NCI-H82 treated with DMSO at 0.1 percent for 48 hours (cell line): ENCODE measurements at regions not wholly inside any gene's neighbourhood (a gene's known extent, or its start where the extent isn't known, plus 50 kb on each side); places are given as distances from the start of the nearest gene placed in this dataset.
"Not testable (repeated sequence)": the region's sequence is repeated elsewhere in the genome, so short reads cannot be mapped to it uniquely, and the experiment has no call there.

Source experiments
- DNase-seq: peaks from one replicate; lab custom pipeline; 2025; ENCODE audit not compliant: unreplicated experiment; lab: John Stamatoyannopoulos, UW

DNA sequence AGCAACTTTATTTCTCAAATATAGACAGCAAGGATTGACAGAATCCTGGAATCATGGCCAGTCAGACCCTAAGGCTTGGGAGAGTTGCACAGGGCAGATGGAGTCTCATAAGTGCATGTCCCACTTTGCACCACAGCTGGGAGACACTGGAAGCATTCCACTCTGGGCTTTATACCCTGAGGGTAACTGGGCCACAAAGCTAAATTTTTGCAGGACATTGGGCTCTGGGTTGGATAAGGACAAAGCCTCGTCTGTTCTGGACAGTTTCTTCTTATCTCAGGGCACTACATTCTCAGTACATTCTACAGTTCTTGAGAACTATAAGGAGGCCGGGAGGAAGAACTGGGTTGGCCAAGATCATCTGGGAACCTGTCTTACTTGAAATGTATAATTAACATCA lies 158.3 kb upstream of the IGFBP3 start:
- no peak for DNase-seq

DNA sequence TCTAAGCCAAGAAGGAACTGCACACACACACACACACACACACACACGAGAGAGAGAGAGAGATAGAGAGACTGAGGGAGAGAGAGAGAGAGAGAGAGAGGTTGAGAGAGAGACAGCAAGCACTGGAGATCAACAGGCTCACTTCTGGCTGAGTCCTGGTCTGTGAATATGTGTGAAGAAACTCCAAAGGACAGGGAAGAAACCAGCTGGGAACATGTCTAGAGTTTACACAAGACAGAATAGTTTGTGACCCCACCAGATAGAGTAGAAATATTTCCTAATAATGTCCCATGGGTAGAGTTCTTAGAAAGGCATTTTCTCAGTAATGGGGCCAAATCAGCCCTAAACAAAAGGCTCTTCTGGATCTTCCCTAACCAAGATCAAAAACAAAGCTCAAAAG lies 155.5 kb upstream of the IGFBP3 start:
- DNase-seq, result no peak

DNA sequence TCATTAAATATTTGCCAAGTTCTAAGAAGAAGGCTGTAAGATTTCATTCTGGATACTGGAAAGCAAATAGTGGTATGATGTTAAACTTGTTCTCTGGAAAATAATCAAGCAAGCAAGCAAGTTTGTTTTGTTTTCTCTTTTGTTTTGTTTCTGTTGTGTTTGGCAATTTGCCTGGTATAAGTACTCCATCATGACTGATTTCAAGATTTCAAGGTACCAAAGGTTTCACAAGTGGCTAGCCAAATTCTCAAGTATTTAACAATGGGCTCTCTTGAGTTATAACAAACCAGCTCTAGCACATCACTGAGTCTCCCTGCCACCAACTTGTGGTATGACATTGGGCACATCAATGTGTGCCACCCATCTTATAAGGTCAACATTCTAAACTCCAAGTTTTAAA lies 151.7 kb upstream of the IGFBP3 start:
- DNase-seq, result no peak

DNA sequence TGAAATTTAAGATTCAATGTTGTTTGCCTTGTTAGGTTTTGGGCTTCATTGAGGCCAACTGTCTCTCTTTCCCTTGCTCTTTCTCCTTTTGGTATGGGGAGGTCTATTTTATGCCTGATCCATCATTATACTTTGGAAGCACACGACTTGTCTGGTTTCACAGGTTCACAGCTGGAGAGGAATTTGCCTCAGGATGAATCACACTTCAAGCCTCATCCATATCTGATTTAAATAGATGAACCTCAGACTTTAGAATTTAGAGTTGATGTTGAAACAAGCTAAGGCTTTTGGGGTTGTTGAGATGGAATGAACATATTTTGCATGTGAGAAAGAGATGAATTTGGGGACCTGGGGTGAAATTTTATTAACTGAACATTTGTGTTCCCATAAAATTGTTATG lies 150.5 kb upstream of the IGFBP3 start:
- DNase-seq, result no peak

DNA sequence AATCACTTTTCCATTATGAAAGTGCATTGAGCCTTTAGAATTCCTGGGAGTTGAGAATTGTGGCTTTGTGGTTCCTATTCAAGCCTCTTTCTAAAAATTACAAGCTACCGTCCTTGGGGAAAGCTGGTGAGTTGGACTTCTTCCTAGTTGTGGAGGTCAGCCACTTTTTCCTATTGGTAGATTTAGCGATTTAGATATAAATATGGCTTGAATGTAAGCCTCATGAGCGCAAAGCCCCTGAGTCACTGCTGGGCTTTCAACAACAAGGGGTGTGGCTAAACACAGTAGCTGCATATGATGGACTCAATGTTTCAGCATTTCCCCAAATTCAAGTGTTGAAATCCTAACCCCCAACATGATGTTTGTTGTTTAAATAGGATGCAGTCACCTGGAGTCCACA lies 150.0 kb upstream of the IGFBP3 start:
- DNase-seq, result no peak

DNA sequence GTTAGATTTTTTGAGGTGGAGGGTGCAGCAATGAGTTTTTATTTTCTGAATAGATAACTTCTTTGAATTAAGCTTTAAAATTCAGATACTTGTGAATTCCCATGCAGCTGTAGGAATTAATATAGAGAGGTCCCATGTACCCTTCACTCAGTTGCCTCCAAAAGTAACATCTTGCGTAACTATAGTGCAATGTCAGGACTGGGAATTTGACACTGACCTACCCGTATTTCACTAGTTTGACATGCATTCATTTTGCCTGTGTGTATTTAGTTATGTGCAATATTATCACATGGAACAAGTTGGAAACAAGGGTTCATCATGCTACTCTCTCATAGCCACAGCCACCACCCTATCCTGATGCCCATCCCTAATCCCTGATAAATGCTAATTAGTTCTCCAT lies 147.1 kb upstream of the IGFBP3 start:
- no peak for DNase-seq

DNA sequence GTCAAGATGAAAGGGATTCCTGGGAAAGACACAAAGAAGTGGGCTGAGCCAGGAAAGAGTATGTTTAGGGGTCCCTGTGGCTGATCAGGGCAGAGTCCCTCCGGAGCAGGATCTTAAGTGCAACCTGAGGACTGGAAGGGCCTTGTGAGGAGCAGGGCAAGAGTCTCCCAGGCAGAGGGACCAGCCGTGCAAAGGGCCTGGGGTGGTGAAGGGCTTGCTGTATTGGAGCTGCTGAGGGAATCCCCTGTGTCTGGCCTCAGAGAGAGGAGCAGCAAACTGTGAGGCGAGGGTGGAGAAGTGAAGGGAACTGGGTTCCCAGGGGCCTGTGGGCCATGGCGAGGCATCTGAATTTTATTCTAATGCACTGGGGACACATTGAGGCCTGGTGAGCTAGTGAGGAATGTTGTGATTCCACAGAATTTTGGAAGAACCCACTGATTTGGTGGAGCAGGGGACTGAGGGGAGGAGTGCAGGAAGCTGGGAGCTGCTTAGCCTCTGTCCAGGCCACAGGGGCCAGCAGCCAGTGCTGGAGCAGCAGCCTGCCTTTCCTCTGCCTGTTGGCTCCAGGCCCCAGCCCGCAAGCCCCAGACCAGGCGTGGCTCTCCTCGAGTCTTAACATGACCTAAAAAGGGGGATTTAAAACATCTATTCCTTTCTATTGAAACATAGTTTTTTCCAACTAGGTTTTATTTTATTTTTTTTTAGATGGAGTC lies 138.4 kb upstream of the IGFBP3 start:
- DNase-seq, result no peak

DNA sequence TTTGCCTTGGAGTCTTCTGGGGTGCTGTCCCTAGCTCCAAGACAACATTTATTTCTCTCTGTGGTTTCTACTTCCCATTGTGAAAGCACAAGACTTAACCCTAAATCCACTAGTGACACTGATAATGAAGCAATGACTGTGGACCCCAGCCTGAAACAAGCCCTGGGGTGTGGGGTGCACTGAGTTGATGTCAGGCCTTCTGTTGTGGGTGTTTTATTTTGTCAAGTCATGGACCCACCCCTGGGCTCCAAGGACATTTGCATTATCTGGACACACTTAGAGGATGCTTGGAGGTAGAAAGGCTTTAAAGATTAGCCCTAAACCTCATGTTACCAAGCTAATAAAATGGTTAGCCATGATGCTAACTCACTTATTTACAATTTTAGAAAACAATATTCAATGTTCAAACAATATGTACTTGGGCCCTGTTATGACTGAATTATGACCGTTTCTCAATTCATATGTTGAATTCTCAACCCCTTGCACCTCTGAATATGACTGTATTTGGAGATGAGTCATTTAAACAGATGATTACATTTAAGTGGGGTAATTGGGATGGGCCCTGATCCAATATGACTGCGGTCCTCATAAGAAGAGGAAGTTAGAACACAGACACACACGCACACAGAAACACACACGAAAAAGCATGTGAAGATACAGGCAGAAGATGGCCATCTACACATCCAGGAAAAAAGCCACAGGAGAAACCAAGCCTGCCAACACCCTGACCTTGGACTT lies 137.2 kb upstream of the IGFBP3 start:
- no peak for DNase-seq

DNA sequence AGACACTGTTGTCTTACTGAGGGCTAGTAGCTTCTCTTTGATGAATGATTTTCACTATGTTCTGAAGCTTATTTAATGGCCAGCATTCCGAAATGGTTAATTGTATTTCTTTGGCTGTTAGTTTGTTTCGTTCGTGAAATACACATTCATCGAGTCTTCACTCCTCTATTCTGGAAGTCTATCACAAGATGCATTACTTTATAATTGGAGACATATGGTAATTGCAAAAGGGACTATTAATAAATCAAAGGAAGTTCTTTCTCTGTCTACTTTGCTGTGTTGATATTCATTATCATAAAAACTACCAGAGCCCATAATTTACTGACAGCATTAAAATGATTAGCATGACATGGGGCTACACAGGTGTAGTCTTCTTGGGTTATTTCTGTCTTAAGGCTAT lies 133.8 kb upstream of the IGFBP3 start:
- no peak for DNase-seq

DNA sequence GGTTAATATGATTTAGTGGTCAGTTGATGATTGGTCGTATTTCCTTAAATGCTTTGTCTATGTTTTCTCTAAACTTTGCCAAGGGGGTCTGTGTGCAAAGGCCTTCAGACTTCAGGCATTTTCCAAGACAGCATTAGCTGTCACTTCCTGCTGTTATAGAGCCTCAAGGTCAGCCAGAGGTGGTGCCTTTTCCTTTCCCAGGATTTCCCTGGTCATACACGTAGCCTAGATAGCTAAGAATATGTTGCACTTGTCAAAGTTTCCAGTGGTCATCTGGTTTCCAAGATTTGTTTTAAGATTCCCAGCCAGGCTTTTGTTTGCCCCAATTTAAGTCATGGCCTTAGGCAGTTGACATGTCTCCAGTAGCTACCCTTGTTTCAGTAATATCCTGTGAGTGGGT lies 133.2 kb upstream of the IGFBP3 start:
- DNase-seq, result no peak

DNA sequence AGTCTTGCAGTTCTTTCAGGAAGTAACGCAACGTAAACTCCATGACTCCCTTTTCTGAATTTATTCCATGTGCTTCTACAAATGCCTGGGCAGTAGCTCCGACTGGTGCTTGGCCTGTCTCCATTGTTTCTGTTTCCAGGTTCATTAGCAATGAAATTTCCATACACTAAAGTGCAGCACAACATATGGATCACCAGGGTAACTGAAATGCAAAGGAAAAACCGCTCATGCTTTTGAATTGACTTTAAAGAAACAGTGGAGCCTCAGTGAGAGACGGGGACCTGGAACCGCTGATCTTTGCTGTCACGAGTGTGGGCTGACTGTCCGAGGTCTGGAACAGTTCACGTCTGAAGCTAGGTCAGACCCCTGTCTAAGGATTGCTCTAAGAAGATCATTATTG lies 126.5 kb upstream of the IGFBP3 start:
- no peak for DNase-seq

DNA sequence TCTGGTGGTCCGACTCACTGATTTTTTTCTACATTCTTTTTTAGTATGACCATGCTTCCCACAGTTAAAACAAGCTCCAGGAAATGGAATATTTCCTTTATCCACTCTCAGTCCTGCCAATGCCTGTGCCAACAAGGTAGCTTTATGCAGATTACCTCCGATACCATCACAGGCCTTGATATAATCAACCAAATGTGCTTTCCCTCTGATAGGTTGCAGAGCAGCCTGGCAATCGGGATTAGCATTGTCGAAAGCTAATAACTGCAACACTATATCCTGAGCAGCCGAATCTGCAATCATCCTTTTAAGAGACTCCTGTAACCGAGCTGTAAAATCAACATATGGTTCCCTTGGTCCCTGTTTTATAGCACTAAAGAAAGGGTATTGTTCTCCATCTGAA lies 122.3 kb upstream of the IGFBP3 start:
- DNase-seq, result peak; percentile 42

DNA sequence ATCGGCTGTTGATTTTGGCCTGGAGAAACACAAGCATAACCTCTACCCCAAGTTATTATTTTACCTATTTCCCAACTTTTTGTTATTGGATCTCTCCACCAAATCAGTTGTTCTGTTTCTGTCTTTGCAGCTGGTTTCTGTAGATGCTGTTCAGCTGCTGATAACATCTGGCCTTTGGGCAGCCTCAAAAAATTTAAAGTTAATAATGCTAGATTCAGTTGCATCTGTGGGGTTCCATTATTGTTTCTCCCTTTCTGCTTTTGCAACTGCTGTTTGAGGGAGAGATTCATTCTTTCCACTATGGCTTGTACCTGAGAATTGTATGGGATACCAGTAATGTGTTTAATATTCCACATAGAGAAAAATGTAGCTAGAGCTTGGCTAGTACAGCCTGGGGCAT lies 118.7 kb upstream of the IGFBP3 start:
- DNase-seq, result not testable (repeated sequence)

DNA sequence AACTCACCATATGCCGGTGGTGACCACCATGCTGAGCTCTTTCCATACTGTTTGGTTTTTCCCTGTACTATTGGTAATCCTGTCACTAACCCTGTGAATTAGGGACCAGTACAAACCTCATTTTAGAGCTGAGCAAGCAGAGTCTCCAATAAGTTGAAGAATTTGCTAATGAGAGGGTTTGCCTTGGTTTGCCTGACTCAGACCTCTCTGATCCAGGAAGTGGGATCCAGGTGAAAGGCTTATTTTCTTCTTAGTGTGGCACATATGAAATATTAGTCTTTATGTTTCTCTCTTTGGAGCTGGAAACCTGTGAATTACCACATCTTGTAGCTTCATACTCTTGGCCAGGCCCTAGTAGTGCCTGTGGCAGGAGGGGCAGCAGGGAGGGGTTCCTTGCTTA lies 114.1 kb upstream of the IGFBP3 start:
- no peak for DNase-seq

DNA sequence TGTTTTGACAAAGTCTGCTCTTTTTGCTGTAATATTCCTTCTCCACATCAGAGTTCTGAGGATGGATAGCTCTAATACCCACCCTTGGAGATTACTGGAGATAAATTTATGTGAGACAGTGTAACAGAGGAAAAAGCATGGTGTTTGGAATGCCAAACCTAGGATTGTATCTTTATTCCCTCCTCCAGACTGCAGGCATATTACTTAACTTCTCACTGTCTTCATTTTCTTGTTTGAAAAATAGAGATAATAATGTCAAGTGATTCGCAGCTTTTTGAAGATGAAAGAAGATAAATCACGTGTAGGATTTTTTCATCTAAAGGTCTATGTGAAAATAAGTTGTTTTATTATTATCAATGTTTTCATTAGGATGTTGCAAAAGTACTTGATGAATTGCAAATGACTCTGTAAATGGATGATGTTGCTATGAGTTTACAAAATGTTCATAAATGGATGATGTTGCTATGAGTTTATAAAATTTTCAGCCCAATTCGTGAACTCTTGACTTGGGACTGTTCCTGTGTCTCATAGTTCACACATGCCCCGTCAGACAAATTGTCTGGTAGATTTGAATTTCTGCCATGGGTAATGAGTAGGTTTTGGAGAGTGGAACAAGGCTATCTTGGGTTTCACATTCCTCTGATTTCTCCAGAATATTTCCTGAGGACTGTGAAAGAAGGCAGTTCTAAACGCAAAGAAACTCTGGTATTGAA lies 113.1 kb upstream of the IGFBP3 start:
- DNase-seq, result no peak

DNA sequence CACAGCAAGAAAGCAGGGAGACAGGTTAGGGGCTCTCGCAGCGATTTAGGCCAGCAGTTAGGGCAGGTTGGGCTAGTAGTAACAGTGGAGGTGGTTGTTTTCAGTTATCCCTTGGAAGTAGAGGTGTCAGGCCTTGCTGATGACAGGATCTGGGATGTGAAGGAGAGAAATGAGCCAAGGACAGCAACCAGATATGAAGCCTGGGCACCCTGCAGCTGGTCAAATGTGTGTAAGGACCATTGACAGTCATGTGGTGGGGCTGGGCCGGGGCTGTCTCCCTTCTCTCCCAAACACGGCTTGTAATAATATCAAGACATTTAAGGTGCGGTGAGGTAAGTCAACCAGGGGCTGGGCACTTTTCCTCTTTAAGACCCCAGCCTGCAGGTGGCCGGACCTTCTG lies 112.5 kb upstream of the IGFBP3 start:
- DNase-seq, result no peak

DNA sequence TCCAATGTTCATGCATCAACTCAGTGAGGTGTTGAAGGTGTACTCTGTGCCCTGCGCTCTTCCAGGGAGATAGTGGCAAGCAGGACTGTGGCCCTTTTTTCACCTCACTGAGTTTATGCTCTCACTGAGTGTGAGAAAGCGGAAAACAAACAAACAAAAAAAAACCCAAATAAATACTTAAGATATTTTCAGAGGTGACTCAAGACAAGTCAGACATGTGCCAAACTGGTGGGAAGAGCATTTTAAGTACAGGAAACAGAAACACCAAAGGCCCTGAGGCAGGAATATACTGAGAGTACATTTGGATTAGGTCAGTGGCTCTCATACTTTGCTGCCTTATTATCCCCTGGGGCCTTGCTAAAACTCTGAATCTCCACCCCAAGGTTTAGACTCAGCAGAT lies 111.9 kb upstream of the IGFBP3 start:
- no peak for DNase-seq

DNA sequence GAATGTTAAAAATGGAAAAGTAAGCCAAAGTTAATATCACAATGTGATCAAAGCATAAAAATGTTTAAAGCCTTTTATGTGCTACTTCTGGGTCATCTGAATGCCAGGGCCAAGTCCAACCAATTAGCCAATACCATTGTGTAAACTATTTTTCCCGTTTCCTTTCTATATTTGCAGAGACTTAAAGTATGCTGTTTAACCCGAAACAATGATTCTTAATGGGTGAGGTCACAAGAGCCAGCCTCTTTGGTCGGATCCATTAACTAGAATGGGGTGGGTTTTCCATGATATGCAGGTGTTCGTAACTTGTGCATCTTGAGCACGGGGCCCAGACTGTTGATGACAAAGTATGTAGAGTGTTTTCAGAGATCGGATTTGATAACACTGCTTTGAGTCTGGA lies 111.3 kb upstream of the IGFBP3 start:
- no peak for DNase-seq

DNA sequence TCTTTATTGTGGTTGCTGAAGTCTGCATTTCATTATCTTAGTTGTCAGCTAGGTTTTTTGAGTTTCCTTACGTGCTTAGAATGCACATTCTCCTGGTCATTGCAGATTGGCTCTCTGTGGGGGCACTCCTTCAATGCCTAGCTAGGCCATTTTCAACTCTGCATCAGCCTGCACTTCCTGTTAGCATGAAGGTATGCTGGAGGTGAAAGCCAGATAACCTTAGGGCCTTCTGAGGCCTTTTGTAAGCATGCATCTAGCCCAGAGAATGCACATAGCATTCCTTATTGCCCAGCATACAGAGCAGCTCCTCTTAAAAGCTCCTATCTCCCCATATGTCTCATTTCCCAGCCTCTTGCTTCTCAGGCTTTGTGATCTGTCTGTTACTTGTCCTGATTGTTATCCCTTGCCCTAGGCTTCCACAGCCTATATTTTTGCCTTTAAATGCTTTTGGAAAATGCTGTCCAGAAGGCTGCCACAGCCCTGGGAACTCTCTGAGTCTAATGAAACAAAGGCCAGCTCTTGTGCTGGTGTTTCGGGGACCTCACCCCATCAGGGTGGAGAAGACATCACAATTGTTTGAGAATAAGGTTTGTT lies 108.1 kb upstream of the IGFBP3 start:
- no peak for DNase-seq

DNA sequence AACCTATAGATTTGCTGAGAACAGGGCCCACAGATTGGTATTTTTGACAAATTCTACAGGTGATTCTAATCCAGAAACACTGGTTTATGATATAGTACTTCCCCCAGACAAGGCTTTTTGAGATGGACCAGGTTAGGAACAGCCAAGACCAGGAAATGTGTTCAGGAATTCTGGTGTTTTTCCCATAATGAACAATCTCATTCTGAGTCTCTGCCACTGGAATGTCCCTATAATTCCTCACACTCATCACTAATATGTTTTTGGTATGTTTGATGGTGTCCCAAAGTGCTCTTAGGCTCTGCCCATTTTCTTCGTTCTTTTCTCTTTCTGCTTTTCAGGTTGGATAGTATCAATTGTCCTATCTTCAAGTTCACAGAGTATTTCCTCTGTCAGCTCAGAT lies 107.2 kb upstream of the IGFBP3 start:
- DNase-seq, result no peak

DNA sequence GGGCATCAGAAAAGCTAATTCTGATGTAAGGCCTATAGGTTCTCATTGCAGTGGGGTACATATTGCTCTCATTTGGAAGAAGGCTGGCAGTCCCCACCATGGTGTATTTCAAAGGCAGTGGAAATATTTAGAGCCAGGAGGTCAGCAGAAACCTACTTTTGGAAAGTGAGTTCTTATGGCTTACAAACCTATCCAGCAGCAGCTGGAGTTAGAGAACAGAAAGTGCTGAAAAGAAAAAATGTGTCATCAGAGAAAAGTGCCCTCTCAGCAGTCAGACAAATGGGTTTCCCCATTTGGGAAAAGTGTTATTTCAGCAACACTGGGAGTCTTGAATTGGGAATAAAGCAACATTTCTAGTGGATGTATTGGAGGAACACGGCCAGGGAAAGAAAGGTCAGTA lies 105.7 kb upstream of the IGFBP3 start:
- DNase-seq, result no peak
